LNCaP clone FGC (cell line): ENCODE measurements at regions not wholly inside any gene's neighbourhood (a gene's known extent, or its start where the extent isn't known, plus 50 kb on each side); places are given as distances from the start of the nearest gene placed in this dataset.

Experiments
- DNase-seq: peaks from one replicate; pipeline ENCODE4 v3.0.0-alpha.2; 2011; ENCODE audit warnings: low read depth
- H3K4me3 ChIP-seq: 2 replicates; pipeline ENCODE4 v1.5.1; 2011; ENCODE audit warnings: mild to moderate bottlenecking, low read depth, low read length, control low read depth
- CTCF ChIP-seq: IDR thresholded peaks from 2 replicates; pipeline ENCODE4 v1.5.1; 2012; ENCODE audit warnings: mild to moderate bottlenecking; ENCODE audit not compliant: control insufficient read depth, insufficient read depth; ENCODE audit errors: extremely low read depth

GRCh38 chr12:92424338-92424737, 278.5 kb upstream of the PLEKHG7 start:
- H3K4me3 ChIP-seq = no peak overlapping the region
- TF ChIP-seq CTCF = no peak
- DNase-seq = no peak

- peak; percentile 56 for DNase-seq
These were observed 276.1 kb upstream of the BTG1 start for GRCh38 chr12:92421701-92422100.

GRCh38 chr12:92421042-92421441, 275.4 kb upstream of the BTG1 start:
- no peak overlapping the region for H3K4me3 ChIP-seq
- DNase-seq = no peak
- TF ChIP-seq CTCF = no peak

More at GRCh38 chr12:92421701-92422100, 276.1 kb upstream of the BTG1 start:
- TF ChIP-seq CTCF = no peak
- no peak overlapping the region for H3K4me3 ChIP-seq

- TF ChIP-seq CTCF = no peak
- no peak overlapping the region for H3K4me3 ChIP-seq
- no peak for DNase-seq
These were observed 273.6 kb upstream of the BTG1 start for GRCh38 chr12:92419201-92419600.

- no peak for TF ChIP-seq CTCF
- no peak for DNase-seq
- H3K4me3 ChIP-seq = no peak overlapping the region
These were observed 272.7 kb upstream of the BTG1 start for GRCh38 chr12:92418381-92418780.

GRCh38 chr12:92417373-92417772, 271.7 kb upstream of the BTG1 start:
- no peak for DNase-seq
- no peak overlapping the region for H3K4me3 ChIP-seq
- no peak for TF ChIP-seq CTCF

- no peak overlapping the region for H3K4me3 ChIP-seq
- DNase-seq = no peak
- no peak for TF ChIP-seq CTCF
These were observed 270.8 kb upstream of the BTG1 start for GRCh38 chr12:92416385-92416812.
